NCI-H1092 treated with DMSO at 0.1 percent for 48 hours (cell line): ENCODE measurements at regions not wholly inside any gene's neighbourhood (a gene's known extent, or its start where the extent isn't known, plus 50 kb on each side); places are given as distances from the start of the nearest gene placed in this dataset.

Source experiments
- DNase-seq: peaks from one replicate; lab custom pipeline; 2025; lab: John Stamatoyannopoulos, UW

DNA sequence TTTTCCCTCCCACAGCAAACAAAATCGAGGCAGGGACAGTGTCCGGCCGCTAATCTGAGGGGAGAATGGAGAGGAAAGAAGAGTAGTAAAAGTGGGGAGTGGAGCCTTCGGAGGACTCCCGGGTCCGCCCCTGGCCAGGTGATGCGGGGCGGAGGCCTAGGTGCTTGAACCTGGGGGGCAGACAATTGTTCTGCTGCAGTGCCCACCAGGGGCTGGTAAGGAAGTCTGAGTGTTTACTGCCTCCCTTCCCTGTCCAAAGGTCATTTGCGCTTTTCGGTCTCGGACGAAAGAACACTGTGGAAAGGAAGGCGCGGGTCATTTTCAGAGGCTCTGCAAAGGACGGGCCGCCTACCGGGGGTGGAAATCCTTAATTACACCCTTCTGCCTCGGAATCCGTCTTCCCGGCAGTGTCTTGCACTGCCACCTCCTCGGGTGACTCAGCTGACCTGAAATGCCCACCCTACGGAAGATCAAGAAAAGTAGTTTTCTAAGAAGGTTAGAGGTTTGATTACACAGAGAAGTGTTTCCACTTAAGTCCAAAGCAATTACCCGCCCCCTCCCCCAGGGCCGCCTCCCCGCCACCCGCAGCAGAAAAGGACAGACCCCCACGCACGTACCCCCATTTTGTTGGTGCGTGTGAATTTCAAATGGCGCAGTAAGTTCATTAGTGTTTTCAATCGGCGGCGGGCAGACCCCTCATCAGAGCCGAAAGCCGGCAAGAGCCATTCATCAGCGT is 99.9 kb upstream of the TENM3 start:
- DNase-seq = no peak

DNA sequence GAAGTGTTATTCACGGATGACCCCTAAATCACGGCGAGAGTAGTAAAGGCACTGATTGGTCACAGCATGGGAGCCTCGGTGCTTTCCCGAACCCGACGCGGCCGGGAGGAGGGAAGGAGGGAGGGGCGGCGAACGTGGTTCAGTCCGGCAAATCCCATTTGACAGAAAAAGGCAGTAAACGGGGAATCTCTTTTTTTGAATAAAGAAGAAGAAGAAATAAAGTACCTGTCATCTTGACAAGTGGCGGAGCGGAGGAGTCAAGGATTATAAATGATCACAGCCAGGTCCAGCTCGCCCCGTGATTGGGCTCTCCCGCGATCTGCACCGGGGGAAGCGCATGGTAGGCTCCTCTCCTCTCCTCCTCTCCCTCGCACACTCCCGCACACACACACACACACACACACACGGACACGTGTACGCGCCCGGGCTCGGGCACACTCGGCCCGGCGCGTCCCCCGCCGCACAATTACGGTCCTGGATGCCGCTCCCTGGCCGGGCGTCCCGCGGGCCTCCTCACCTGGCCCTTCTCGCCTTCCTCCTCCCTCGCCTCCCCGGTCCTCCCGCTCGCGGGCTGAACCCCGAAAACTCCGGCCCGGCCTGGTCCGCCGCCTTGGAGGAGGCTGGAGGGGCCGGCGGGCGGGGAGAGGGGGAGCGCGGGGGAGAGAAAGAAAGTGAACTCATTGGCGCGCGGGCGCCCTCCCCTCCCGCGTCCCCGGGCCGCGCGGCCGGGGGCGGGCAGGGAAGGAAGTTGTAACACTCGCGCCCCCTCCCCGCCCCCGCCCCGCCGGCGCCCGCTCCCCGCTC is 99.2 kb upstream of the TENM3 start:
- DNase-seq = peak; percentile 93

GRCh38 chr4:182144626-182145333 is 98.4 kb upstream of the TENM3 start:
- DNase-seq = no peak

DNA sequence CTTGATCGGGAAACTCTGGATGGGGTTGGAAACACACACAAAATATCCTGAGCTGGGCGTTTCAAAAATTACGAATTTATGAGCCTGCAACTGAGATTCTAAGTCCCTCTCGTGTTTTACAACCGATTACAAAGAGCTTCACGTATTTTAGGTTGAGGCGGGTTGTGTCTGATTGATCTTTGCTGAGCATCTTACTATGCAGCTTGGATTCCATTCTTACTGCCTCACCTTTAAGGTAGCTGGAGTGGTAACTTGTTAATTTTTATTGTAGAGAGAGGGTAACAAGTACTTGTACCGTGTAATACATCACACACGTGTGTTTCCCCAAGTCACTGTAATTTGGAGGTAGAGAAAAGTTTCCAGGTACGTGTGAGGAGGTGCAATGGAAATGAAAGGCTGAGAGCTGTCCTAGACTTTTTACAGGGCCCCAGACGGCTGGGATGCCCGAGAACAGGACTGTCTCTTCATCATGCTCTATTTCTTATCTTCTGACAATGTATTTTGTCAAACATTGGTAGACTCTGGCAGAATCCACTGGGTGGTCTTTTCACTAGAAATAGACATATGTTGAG is 97.8 kb upstream of the TENM3 start:
- DNase-seq = peak; percentile 76

DNA sequence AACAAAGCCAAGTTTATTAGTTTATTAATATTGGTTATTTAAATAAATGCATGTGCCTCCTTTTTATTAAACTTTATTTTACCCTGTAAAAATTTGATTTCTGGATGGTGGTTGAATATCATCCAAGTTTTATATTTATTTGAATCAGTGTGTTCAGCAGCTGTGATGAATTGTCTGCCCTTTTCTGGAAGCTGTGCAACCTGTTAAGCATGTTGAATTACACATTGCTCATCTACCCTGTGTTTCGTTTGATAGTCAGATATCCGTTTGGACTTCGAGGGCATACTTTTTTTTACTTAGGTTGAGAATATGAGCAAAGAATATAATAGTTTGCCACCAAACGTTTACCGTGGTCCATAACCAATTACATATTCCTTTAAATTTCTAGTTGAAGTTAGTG is 95.8 kb upstream of the TENM3 start:
- no peak for DNase-seq

DNA sequence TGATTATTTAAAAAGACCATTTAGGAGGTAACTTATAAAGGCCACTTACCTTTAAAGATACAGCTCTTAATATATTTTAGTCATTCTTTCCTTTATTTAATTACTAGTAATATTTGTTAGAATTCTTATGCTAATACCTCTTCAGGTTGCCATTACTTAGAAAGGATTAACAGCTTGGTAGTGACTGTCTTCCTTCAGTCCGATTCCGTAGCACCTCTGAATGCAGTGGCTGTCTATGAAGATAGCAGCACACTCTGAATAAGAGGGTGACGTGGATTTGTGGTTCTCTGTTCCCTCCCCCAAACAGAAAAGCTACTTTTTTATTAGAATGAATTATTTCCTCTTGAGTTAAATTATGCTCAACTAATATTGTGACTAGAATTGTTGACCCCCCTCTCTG is 92.6 kb upstream of the TENM3 start:
- DNase-seq = no peak

GRCh38 chr4:182155806-182156205 is 87.4 kb upstream of the TENM3 start:
- DNase-seq = no peak

GRCh38 chr4:182163180-182163579 is 80.0 kb upstream of the TENM3 start:
- no peak for DNase-seq

GRCh38 chr4:182169572-182169971 is 73.6 kb upstream of the TENM3 start:
- DNase-seq = no peak

DNA sequence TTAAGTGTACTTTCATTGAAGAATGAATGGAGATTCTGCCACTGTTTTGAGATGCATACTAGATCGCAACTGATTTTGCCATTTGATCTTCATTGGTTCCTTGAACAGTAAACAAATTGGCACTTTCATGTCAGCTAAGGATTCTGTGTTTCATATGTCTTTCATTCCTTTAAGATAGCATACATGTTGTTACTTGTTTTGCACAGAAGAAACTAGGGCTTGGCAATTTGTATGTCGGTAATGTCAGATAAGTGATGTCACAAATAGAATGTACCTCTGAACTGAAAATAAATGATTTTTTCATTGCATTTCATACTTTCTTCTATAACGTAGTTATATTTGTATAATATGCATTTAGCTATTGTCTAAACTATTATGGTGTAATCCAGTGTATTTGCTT is 73.2 kb upstream of the TENM3 start:
- no peak for DNase-seq

GRCh38 chr4:182170417-182170935 is 72.7 kb upstream of the TENM3 start:
- DNase-seq = no peak

DNA sequence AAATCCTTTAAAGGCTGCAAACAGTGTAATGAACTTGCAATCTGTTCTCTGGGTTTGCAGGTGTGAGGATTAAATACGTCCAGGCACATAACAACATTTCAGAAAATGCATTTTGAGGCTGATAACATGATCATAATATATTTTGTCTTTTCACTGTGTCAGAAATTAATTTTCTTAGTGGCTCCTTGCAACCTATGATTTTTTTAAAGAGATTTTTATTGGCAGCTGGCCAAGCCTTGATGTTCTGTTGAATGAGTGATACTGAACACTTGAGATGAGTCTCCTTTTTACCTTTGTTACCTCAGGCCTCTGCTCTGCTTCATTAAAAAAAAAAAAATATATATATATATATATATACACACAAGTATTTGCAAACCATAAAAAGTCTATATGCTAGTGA is 68.2 kb upstream of the TENM3 start:
- DNase-seq = peak; percentile 61

DNA sequence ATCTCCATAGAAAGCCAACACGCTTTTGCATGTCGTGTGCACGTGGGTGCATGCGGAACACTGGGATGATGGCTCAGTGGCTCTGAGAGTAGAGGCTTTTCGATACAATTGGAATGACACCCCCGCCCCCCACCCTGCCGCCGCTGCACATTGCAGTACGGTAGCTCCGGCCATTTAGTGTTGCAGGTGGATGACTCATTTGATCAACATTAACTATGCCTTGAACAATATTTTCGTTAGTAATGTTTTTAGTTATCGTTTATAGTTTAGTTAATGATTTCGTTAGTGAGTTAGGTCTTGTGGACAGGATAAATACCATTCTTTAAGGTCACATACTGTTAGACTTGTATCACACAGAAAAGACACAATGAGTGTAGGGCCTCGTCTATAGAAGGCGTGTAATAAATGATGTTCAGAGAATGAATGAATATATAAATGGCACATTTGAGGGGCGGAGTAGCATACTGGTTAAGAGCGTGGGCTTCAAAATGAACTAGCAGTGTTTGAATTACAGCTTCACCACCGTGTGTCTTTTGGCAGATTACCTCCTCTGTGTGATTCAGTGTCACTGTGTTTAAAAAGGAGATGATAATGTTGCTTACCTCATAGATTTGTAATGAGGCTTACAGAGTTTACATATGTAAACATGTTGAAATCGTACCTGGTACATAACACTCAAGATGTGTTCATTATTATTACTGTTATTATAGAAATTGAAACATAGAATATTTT is 67.2 kb upstream of the TENM3 start:
- peak; percentile 37 for DNase-seq

- peak; percentile 11 for DNase-seq
Observed at GRCh38 chr4:182177166-182177565, 66.0 kb upstream of the TENM3 start.

DNA sequence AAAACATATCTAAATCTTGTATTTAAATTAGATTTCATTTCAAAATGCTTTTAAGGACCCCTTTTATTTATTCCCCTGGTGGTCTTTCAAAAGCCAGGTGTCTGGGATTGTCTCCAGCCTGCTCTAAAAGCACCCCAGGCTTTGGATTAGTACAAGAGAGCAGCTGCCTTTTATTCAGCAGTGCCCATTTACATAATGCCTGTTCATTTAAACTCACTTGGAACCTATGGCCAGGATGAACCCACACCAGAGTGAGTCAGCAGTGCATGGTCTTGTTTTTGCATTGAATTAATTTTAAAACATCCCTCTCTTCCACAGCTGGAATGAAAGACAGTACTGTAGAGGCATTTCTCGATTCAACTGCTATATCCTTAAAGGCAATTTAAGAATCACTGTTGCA is 64.1 kb upstream of the TENM3 start:
- DNase-seq = peak; percentile 88

- peak; percentile 24 for DNase-seq
Observed at GRCh38 chr4:182179751-182180150, 63.5 kb upstream of the TENM3 start.

GRCh38 chr4:182185491-182185890 is 57.7 kb upstream of the TENM3 start:
- DNase-seq = no peak

GRCh38 chr4:182187674-182188073 is 55.5 kb upstream of the TENM3 start:
- DNase-seq = no peak

DNA sequence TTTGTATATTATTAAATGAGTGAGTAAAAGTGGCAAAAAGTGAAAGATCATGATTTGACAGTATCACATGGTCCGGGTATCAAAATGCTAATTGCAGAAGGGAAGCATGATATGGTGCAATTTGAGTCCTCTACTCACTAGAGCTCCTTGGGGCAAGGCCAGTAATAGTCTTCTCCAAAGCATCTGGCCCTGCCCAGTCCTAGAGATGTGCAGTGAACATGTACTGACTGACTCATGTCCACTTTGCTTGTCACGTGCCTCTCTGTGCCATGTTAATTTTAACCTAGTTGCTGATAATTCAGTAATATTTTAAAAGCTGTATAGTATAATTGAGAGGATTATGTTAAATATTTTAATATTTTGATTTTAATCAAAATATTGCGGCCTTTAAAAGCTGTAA is 54.6 kb upstream of the TENM3 start:
- DNase-seq = no peak

DNA sequence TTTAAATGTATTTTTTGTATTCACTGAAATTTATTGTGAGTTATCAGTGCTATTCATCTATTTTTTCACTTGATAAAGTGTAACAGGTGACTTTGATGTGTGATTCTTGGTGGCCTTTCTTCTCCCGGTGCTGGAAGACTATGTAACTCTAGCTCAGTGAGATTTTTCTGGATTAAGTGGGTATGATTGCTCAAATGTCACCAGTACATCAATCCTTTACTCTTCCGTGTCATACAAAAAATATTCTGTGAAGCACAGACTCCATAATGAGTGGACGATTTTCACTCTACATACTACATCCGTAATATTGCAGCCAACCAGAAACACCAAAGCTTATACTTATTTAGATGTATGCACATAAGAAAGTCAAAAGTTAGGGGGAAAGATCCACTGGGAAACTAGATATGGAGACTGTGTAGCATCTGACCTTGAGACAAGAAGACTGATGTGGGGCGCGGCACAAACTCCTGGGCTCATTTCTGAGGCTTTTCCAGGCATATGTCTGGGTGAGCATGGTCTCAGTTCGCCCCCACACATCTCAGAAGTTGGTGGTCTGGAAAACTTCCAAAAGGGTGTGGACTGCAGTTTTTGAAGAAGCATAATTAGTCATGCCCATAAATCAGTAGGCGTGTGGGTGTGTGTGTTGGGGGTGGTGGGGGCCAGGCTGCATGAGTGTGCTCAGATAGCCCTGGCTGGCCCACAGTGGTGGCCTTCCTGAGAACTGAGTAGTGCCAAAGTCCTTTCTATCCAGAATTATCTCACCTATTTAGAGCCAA is 53.9 kb upstream of the TENM3 start:
- no peak for DNase-seq

DNA sequence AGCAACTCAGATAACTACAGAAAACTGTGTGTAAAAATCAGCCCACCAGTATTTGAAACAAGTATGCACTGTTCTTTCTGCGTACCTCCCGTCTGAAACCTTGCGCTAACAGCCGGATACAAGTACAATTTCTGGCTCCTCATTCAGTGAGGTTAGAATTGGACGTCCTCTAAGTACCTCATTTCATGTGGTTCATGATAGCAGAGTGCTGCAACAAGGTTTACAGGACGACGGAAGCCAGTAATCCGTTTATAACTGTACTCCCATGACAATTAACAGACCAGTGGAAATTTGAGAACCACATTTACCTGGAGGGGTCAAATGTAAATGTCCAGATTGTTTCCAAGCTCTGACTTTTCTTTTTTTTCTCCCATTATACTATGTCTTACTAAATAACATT is 52.9 kb upstream of the TENM3 start:
- DNase-seq = no peak
